Uterus (tissue), 3 donors: ENCODE measurements at regions not wholly inside any gene's neighbourhood (a gene's known extent, or its start where the extent isn't known, plus 50 kb on each side); places are given as distances from the start of the nearest gene placed in this dataset.
"Not testable (repeated sequence)": the region's sequence is repeated elsewhere in the genome, so short reads cannot be mapped to it uniquely, and the experiment has no call there.

ENCODE experiments used
- DNase-seq, 2 donors: peaks; one replicate each; pipeline ENCODE4 v3.0.0-alpha.2; 2019 to 2020
- H3K27ac ChIP-seq, 2 donors: fragments of 200-600 bp; sonication (generic); 1 replicate in 1 of 2; 2 replicates in 1 of 2; pipeline ENCODE4 v1.5.1; 2016 to 2018
- H3K27me3 ChIP-seq, 2 donors: fragments of 200-600 bp; sonication (generic); one replicate each; pipeline ENCODE4 v1.5.1; 2018 to 2019; ENCODE audit warnings: control low read depth in 1 of 2
- H3K36me3 ChIP-seq, 2 donors: fragments of 200-600 bp; sonication (generic); one replicate each; pipeline ENCODE4 v1.5.1; 2019; ENCODE audit warnings: control low read depth in 1 of 2
- H3K4me1 ChIP-seq, 2 donors: fragments of 200-600 bp; sonication (generic); one replicate each; pipeline ENCODE4 v1.5.1; 2018 to 2019; ENCODE audit warnings: control low read depth in 1 of 2
- H3K4me3 ChIP-seq, 2 donors: fragments of 200-600 bp; sonication (generic); 1 replicate in 1 of 2; 2 replicates in 1 of 2; pipeline ENCODE4 v1.5.1; 2018 to 2019; ENCODE audit warnings: mild to moderate bottlenecking in 1 of 2
- H3K9me3 ChIP-seq, 2 donors: fragments of 200-600 bp; sonication (generic); one replicate each; pipeline ENCODE4 v1.5.1; 2019; ENCODE audit warnings: control low read depth in 1 of 2
- POLR2A ChIP-seq, 2 donors: fragments of 450-650 bp; IDR thresholded peaks; one replicate each; pipeline ENCODE4 v1.6.1; 2016; ENCODE audit warnings: antibody characterized with exemption in 2 of 2, mild to moderate bottlenecking in 1 of 2, moderate library complexity in 1 of 2
- intact Hi-C: fragments of 100-400 bp; cut with DNase I; formaldehyde crosslinking; loops from one replicate; pipeline ENCODE4 v1.15.1; 2023; ENCODE audit warnings: low total_unique reads
- TF ChIP-seq, protein P1 (sequence below), 4 experiments: fragments of 200-600 bp in 2 of 4; fragments of 450-650 bp in 2 of 4; sonication (generic) in 2 of 4; IDR thresholded peaks; one replicate each; pipeline ENCODE4 v1.5.1; 2016 to 2019; ENCODE audit warnings: antibody characterized with exemption in 4 of 4, mild to moderate bottlenecking in 2 of 4, moderate library complexity in 1 of 4
- donor health status: DM: yes; HTN: yes; CAD: no.

DNA sequence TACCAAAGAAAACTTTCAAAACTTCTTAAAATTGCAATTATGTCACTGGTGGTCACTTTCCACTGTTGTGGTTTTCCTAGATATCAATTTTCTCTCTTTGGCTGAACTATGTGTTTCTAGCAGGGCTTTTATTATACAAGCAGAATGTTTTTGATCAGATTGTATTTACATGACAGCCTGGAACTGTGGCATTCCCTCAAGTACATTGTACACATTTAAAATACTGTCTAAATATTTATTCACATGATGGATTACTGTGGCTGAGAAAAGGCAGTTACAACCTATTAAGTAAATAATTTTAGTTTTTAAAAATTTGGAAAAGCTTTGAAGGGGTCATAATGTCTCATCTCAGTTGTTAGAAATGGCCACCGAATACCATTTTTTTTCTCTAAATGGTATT, 231.9 kb upstream of the PPP1R3A start:
- no peak for DNase-seq
- H3K4me3 ChIP-seq, result no peak overlapping the region
- H3K36me3 ChIP-seq, result no peaks in the 10 kb centered on the region
- TF ChIP-seq, protein P1, sequence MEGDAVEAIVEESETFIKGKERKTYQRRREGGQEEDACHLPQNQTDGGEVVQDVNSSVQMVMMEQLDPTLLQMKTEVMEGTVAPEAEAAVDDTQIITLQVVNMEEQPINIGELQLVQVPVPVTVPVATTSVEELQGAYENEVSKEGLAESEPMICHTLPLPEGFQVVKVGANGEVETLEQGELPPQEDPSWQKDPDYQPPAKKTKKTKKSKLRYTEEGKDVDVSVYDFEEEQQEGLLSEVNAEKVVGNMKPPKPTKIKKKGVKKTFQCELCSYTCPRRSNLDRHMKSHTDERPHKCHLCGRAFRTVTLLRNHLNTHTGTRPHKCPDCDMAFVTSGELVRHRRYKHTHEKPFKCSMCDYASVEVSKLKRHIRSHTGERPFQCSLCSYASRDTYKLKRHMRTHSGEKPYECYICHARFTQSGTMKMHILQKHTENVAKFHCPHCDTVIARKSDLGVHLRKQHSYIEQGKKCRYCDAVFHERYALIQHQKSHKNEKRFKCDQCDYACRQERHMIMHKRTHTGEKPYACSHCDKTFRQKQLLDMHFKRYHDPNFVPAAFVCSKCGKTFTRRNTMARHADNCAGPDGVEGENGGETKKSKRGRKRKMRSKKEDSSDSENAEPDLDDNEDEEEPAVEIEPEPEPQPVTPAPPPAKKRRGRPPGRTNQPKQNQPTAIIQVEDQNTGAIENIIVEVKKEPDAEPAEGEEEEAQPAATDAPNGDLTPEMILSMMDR (IDR thresholded peaks at IDR 0.05), result no peak
- no peak for TF ChIP-seq POLR2A (IDR thresholded peaks at IDR 0.05)
- H3K9me3 ChIP-seq, result no peaks in the 10 kb centered on the region
- intact Hi-C loops, result no loop called here
- H3K27me3 ChIP-seq, result peaks cover 0 to 5% of the 10 kb centered on the region in 2 donors
- H3K27ac ChIP-seq, result no peak overlapping the region
- no peaks in the 10 kb centered on the region for H3K4me1 ChIP-seq

DNA sequence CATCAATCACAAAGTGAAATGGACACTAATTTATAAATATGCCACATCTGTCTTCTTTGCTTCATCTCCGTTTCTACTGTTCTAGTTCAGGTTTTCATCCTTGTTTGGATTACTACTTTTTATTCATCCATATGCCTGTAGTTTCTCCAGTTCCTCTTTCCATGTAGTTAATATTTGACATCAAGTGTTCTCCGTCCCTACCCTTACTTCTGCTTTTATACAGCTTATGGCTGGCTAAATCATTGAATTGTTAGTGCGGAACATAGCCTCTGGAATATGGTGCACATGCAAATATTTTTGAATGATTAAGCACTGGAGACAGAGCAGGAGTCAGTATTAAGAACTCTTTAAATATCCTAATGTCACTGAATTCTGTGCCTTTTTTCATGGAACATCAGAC, 230.0 kb upstream of the PPP1R3A start:
- intact Hi-C loops, result no loop called here
- no peak overlapping the region for H3K27ac ChIP-seq

DNA sequence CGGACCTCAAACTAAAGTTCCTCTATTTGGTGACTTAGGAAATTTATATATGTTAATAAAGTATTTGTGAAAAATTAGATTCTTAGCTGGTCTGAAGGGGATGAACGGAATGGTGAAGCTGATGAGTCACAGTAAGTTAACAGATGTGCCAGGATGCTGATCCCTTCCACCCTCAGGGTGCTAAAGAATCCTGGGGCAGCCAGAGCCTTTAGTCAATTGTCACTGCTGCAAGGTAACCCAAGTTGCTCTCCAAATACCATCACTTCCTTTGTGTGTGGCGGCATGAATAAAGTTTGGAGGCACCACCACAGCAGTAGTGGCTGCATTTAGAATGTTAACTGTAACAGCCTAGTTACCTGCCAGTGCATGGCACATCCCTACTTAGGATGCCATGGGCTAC, 222.6 kb upstream of the PPP1R3A start:
- no peak for DNase-seq
- no peak overlapping the region for H3K4me3 ChIP-seq
- intact Hi-C loops, result no loop called here
- no peaks in the 10 kb centered on the region for H3K27me3 ChIP-seq
- H3K36me3 ChIP-seq, result no peaks in the 10 kb centered on the region
- TF ChIP-seq, protein P1 (IDR thresholded peaks at IDR 0.05), result no peak
- no peak for TF ChIP-seq POLR2A (IDR thresholded peaks at IDR 0.05)
- H3K9me3 ChIP-seq, result no peaks in the 10 kb centered on the region
- H3K4me1 ChIP-seq, result no peaks in the 10 kb centered on the region
- no peak overlapping the region for H3K27ac ChIP-seq

More for the DNA sequence above, 230.0 kb upstream of the PPP1R3A start:
- no peak for DNase-seq
- H3K36me3 ChIP-seq, result no peaks in the 10 kb centered on the region
- H3K9me3 ChIP-seq, result no peaks in the 10 kb centered on the region
- TF ChIP-seq POLR2A (IDR thresholded peaks at IDR 0.05), result no peak
- TF ChIP-seq, protein P1 (IDR thresholded peaks at IDR 0.05), result no peak
- no peak overlapping the region for H3K4me3 ChIP-seq
- H3K27me3 ChIP-seq, result peaks cover 0 to 5% of the 10 kb centered on the region in 2 donors
- no peaks in the 10 kb centered on the region for H3K4me1 ChIP-seq

DNA sequence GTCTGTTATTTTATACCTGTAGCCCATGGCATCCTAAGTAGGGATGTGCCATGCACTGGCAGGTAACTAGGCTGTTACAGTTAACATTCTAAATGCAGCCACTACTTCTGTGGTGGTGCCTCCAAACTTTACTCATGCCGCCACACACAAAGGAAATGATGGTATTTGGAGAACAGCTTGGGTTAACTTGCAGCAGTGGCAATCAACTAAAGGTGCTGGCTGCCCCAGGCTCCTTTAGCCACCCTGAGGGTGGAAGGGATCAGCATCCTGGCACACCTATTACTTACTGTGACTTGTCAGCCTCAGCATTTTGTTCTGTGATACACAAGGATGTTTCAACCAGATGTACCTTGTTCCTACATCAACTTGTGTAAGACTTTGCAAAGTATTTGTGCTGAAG, 221.8 kb upstream of the PPP1R3A start:
- Histone ChIP-seq H3K4me1 (no peaks in the 10 kb centered on the region), H3K27me3 (no peaks in the 10 kb centered on the region), H3K27ac (no peak overlapping the region), H3K36me3 (no peaks in the 10 kb centered on the region), H3K9me3 (no peaks in the 10 kb centered on the region), H3K4me3 (no peak overlapping the region)
- no peak for TF ChIP-seq POLR2A (IDR thresholded peaks at IDR 0.05)
- TF ChIP-seq, protein P1 (IDR thresholded peaks at IDR 0.05), result no peak
- no peak for DNase-seq
- intact Hi-C loops, result no loop called here

DNA sequence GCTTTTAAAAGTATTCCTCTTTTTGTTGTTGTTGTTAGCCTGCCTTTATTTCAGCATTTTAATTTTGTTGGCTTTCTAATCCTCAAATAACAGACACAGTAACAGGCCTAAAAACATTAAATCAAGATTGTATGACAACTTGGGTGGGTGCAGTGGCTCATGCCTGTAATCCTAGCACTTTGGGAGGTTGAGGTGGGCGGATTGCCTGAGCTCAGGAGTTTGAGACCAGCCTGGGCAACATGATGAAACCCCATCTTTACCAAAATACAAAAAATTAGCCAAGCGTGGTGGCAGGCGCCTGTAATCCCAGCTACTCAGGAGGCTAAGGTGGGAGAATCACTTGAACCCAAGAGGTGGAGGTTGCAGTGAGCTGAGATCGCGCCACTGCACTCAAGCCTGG, 220.9 kb upstream of the PPP1R3A start:
- H3K4me3 ChIP-seq, H3K9me3 ChIP-seq, H3K27ac ChIP-seq, DNase-seq, intact Hi-C loops, H3K36me3 ChIP-seq, H3K27me3 ChIP-seq, H3K4me1 ChIP-seq: not testable (repeated sequence)

DNA sequence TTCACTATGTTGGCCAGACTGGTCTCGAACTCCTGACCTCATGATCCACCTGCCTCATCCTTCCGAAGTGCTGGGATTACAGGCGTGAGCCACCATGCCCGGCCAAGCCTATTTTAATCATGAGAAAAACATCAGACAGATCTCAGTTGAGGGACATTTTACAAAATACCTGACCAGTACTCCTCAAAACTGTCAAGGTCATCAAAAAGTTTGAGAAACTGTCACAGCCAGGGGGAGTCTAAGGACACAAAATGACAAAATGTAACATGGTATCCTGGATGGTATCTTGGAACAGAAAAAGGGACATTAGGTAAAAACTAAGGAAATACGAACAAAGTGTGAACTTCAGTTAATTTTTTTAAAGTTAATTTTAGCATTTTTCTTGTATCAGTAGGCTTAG, 219.8 kb upstream of the PPP1R3A start:
- no peak overlapping the region for H3K27ac ChIP-seq
- H3K4me1 ChIP-seq, result no peaks in the 10 kb centered on the region
- no peak for DNase-seq
- no peaks in the 10 kb centered on the region for H3K9me3 ChIP-seq
- intact Hi-C loops, result no loop called here
- no peak overlapping the region for H3K4me3 ChIP-seq
- no peaks in the 10 kb centered on the region for H3K36me3 ChIP-seq
- TF ChIP-seq, protein P1 (IDR thresholded peaks at IDR 0.05), result no peak
- TF ChIP-seq POLR2A (IDR thresholded peaks at IDR 0.05), result no peak
- no peaks in the 10 kb centered on the region for H3K27me3 ChIP-seq
